ENCODE measurements at regions not wholly inside any gene's neighbourhood (a gene's known extent, or its start where the extent isn't known, plus 50 kb on each side); places are given as distances from the start of the nearest gene placed in this dataset.

GRCh38 chr10:90302758-90303481 lies 554.9 kb downstream of the HTR7 start:
- H3K9me3 ChIP-seq (ENCODE audit: insufficient read depth, low read depth, low read length): no peaks in the 10 kb centered on the region
- DNase-seq (ENCODE audit: low read depth) (no peak), FAIRE-seq (no peak)
- no peaks in the 10 kb centered on the region for H3K4me1 Mint-ChIP-seq (ENCODE audit: low read depth, unreplicated experiment)
- H3K27ac Mint-ChIP-seq (ENCODE audit: unreplicated experiment): no peak overlapping the region
- no peaks in the 10 kb centered on the region for H4K20me1 ChIP-seq (ENCODE audit: insufficient read depth, low read length)
- H3K27ac ChIP-seq (ENCODE audit: low read depth, low read length): no peak overlapping the region
- H3K4me2 ChIP-seq (ENCODE audit: low read length): no peak overlapping the region
- H3K79me2 ChIP-seq (ENCODE audit: insufficient read depth, low read length): no peaks in the 10 kb centered on the region
- no peak overlapping the region for H3K4me3 Mint-ChIP-seq (ENCODE audit: unreplicated experiment)
- peaks cover 1% of the 10 kb centered on the region for H3K9me3 Mint-ChIP-seq (ENCODE audit: unreplicated experiment)
- H3K27me3 ChIP-seq (ENCODE audit: insufficient read depth, low read length): no peaks in the 10 kb centered on the region
- no peaks in the 10 kb centered on the region for H3K36me3 Mint-ChIP-seq (ENCODE audit: low read depth, unreplicated experiment)
- peaks cover 12% of the 10 kb centered on the region for H3K4me1 ChIP-seq (ENCODE audit: insufficient read depth, low read length)
- no peak overlapping the region for H3K9ac ChIP-seq (ENCODE audit: low read length)
- H2AFZ ChIP-seq (ENCODE audit: low read depth, low read length): no peak overlapping the region
- TF ChIP-seq, protein P1, sequence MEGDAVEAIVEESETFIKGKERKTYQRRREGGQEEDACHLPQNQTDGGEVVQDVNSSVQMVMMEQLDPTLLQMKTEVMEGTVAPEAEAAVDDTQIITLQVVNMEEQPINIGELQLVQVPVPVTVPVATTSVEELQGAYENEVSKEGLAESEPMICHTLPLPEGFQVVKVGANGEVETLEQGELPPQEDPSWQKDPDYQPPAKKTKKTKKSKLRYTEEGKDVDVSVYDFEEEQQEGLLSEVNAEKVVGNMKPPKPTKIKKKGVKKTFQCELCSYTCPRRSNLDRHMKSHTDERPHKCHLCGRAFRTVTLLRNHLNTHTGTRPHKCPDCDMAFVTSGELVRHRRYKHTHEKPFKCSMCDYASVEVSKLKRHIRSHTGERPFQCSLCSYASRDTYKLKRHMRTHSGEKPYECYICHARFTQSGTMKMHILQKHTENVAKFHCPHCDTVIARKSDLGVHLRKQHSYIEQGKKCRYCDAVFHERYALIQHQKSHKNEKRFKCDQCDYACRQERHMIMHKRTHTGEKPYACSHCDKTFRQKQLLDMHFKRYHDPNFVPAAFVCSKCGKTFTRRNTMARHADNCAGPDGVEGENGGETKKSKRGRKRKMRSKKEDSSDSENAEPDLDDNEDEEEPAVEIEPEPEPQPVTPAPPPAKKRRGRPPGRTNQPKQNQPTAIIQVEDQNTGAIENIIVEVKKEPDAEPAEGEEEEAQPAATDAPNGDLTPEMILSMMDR (IDR thresholded peaks at IDR 0.05; ENCODE audit: insufficient read depth, low read depth, low read length): no peak
- TF ChIP-seq EZH2 (IDR thresholded peaks at IDR 0.05; ENCODE audit: insufficient read depth, low read length): no peak
- no peaks in the 10 kb centered on the region for H3K36me3 ChIP-seq (ENCODE audit: insufficient read depth, low read length)
- no peak overlapping the region for H3K4me3 ChIP-seq (ENCODE audit: insufficient read depth, low read depth, low read length)
- H3K27me3 Mint-ChIP-seq (ENCODE audit: low read depth, unreplicated experiment): no peaks in the 10 kb centered on the region

- DNase-seq (ENCODE audit: low read depth) (no peak), FAIRE-seq (no peak)
- Mint-ChIP-seq H3K27ac (ENCODE audit: unreplicated experiment) (no peak overlapping the region), H3K9me3 (ENCODE audit: unreplicated experiment) (no peaks in the 10 kb centered on the region), H3K27me3 (ENCODE audit: low read depth, unreplicated experiment) (no peaks in the 10 kb centered on the region), H3K4me3 (ENCODE audit: unreplicated experiment) (no peak overlapping the region), H3K4me1 (ENCODE audit: low read depth, unreplicated experiment) (no peaks in the 10 kb centered on the region), H3K36me3 (ENCODE audit: low read depth, unreplicated experiment) (no peaks in the 10 kb centered on the region)
- no peaks in the 10 kb centered on the region for H3K9me3 ChIP-seq (ENCODE audit: insufficient read depth, low read depth, low read length)
- H2AFZ ChIP-seq (ENCODE audit: low read depth, low read length): no peak overlapping the region
- no peak overlapping the region for H3K4me2 ChIP-seq (ENCODE audit: low read length)
- H3K79me2 ChIP-seq (ENCODE audit: insufficient read depth, low read length): no peaks in the 10 kb centered on the region
- no peak overlapping the region for H3K27ac ChIP-seq (ENCODE audit: low read depth, low read length)
- no peak overlapping the region for H3K4me3 ChIP-seq (ENCODE audit: insufficient read depth, low read depth, low read length)
- no peaks in the 10 kb centered on the region for H3K36me3 ChIP-seq (ENCODE audit: insufficient read depth, low read length)
- no peaks in the 10 kb centered on the region for H4K20me1 ChIP-seq (ENCODE audit: insufficient read depth, low read length)
- no peak overlapping the region for H3K9ac ChIP-seq (ENCODE audit: low read length)
- TF ChIP-seq EZH2 (IDR thresholded peaks at IDR 0.05; ENCODE audit: insufficient read depth, low read length): no peak
- TF ChIP-seq, protein P1 (IDR thresholded peaks at IDR 0.05; ENCODE audit: insufficient read depth, low read depth, low read length): no peak
- H3K27me3 ChIP-seq (ENCODE audit: insufficient read depth, low read length): no peaks in the 10 kb centered on the region
- H3K4me1 ChIP-seq (ENCODE audit: insufficient read depth, low read length): peaks cover 14% of the 10 kb centered on the region
Observed at GRCh38 chr10:90304533-90304932, 553.3 kb downstream of the HTR7 start.

DNA sequence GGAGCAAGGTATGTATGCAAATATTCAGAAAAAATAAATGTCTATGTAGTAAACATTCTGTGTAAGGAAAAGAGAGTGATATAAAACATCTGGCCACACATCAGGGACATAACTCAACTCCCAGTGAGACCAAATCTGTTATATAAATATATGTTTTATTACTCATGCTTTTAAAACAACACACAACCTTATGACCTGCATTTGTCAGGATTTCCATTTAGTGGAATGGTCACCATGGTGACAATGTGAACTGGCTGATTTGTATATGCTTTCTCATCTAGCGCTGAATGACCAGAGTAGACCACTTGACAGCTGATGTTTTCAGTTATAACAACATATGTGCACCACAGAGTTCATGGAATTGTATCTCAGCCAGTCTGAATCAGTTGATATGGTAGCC lies 551.7 kb downstream of the HTR7 start:
- DNase-seq (ENCODE audit: low read depth) (peak; percentile 96), FAIRE-seq (no peak)
- TF ChIP-seq EZH2 (IDR thresholded peaks at IDR 0.05; ENCODE audit: insufficient read depth, low read length): no peak
- TF ChIP-seq, protein P1 (IDR thresholded peaks at IDR 0.05; ENCODE audit: insufficient read depth, low read depth, low read length): no peak
- H3K36me3 ChIP-seq (ENCODE audit: insufficient read depth, low read length): no peaks in the 10 kb centered on the region
- Mint-ChIP-seq H3K9me3 (ENCODE audit: unreplicated experiment) (no peaks in the 10 kb centered on the region), H3K4me1 (ENCODE audit: low read depth, unreplicated experiment) (no peaks in the 10 kb centered on the region), H3K27me3 (ENCODE audit: low read depth, unreplicated experiment) (no peaks in the 10 kb centered on the region), H3K36me3 (ENCODE audit: low read depth, unreplicated experiment) (no peaks in the 10 kb centered on the region), H3K4me3 (ENCODE audit: unreplicated experiment) (no peak overlapping the region), H3K27ac (ENCODE audit: unreplicated experiment) (no peak overlapping the region)
- H3K79me2 ChIP-seq (ENCODE audit: insufficient read depth, low read length): no peaks in the 10 kb centered on the region
- H3K9me3 ChIP-seq (ENCODE audit: insufficient read depth, low read depth, low read length): no peaks in the 10 kb centered on the region
- H3K9ac ChIP-seq (ENCODE audit: low read length): peak overlapping the region; percentile 9
- H3K4me2 ChIP-seq (ENCODE audit: low read length): peak overlapping the region; percentile 50
- no peaks in the 10 kb centered on the region for H4K20me1 ChIP-seq (ENCODE audit: insufficient read depth, low read length)
- H3K4me3 ChIP-seq (ENCODE audit: insufficient read depth, low read depth, low read length): no peak overlapping the region
- no peaks in the 10 kb centered on the region for H3K27me3 ChIP-seq (ENCODE audit: insufficient read depth, low read length)
- no peak overlapping the region for H2AFZ ChIP-seq (ENCODE audit: low read depth, low read length)
- H3K4me1 ChIP-seq (ENCODE audit: insufficient read depth, low read length): peaks cover 14% of the 10 kb centered on the region
- peak overlapping the region; percentile 67 for H3K27ac ChIP-seq (ENCODE audit: low read depth, low read length)
